ENCODE measurements at regions not wholly inside any gene's neighbourhood (a gene's known extent, or its start where the extent isn't known, plus 50 kb on each side); places are given as distances from the start of the nearest gene placed in this dataset.

DNA sequence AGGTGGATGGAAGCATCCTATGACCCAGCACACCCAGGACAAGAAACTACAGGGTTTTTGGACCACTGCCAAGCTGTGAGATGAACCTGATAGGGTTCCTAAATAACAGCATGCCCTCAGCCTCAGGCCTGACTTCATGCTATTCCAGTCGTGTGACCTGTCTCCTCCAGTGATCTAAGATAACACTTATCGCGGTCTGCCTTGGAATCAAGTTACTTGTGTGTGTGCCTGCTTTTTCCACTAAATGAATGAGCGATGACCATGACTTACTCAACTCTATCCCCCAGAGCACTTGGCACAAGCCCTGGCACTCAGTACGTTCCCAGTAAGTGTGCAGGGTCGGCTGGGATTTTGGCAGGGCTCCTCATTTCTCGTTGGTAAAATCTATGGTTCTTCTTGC, 172.7 kb upstream of the TP63 start:
- TF ChIP-seq, protein P1, sequence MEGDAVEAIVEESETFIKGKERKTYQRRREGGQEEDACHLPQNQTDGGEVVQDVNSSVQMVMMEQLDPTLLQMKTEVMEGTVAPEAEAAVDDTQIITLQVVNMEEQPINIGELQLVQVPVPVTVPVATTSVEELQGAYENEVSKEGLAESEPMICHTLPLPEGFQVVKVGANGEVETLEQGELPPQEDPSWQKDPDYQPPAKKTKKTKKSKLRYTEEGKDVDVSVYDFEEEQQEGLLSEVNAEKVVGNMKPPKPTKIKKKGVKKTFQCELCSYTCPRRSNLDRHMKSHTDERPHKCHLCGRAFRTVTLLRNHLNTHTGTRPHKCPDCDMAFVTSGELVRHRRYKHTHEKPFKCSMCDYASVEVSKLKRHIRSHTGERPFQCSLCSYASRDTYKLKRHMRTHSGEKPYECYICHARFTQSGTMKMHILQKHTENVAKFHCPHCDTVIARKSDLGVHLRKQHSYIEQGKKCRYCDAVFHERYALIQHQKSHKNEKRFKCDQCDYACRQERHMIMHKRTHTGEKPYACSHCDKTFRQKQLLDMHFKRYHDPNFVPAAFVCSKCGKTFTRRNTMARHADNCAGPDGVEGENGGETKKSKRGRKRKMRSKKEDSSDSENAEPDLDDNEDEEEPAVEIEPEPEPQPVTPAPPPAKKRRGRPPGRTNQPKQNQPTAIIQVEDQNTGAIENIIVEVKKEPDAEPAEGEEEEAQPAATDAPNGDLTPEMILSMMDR (IDR thresholded peaks at IDR 0.05; ENCODE audit: borderline replicate concordance, control extremely low read depth, extremely low read depth, insufficient read depth, missing control alignments) = no peak
- DNase-seq (ENCODE audit: low spot score) = no peak
- in situ Hi-C loops (cut with MboI; ENCODE audit: low sequenced_read_pairs, unreplicated experiment) = no loop called here

DNA sequence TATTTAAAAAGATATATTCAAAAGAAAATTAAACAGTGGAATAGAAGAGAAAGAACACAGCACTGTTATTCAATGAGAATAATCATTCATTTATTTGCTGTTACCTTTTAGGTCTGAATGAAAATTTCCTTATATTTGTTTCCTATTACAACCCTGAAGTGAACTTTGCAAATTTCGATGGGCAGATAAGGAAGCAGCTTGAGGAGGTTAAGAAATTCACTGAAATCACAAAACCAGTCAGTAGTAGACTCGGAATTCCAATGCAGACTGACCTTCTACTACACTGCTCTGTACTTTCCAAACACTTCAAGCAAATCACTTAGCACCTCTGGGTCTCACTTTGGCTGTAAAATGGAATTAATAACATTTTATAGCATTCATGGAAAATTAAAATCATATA, 172.0 kb upstream of the TP63 start:
- TF ChIP-seq, protein P1 (IDR thresholded peaks at IDR 0.05; ENCODE audit: borderline replicate concordance, control extremely low read depth, extremely low read depth, insufficient read depth, missing control alignments) = no peak
- in situ Hi-C loops (cut with MboI; ENCODE audit: low sequenced_read_pairs, unreplicated experiment) = no loop called here
- no peak for DNase-seq (ENCODE audit: low spot score)

DNA sequence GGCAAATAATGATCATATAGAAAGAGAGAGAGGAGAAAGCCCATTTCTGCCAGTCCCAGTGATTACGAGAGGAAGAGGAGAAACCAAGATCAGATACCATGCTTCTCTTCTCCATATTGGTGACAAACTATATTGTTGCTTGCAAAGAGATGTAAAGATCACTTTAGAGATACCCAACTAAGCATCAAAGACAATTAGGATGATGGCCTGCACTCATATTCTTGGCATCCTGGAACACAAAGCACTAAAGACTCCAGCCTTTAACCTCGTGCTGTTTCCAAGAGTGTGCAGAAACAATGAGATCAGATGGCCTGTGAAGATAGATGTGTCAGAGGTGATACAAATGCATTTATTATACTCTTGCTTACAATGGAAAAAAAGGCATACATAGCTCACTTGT, 170.7 kb upstream of the TP63 start:
- TF ChIP-seq, protein P1 (IDR thresholded peaks at IDR 0.05; ENCODE audit: borderline replicate concordance, control extremely low read depth, extremely low read depth, insufficient read depth, missing control alignments) = no peak
- DNase-seq (ENCODE audit: low spot score) = no peak
- in situ Hi-C loops (cut with MboI; ENCODE audit: low sequenced_read_pairs, unreplicated experiment) = no loop called here

DNA sequence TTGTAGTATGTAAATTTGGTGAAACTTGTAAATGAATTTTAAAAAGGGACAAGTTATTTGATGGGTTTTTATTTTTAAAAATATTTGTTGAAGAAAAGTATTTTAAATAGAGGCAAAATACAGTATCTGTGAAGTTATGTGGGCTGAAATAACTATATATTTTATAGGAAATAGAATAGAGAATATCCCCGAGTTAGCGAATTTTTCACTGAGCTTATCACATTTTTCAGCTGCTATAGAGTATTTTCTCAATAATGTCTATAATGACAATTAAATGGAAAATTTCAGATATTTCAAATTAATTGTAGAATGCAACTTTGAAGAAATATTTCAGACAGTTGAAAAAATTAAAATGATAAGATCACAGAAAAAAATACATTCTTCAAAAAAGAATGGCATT, 166.4 kb upstream of the TP63 start:
- no peak for DNase-seq (ENCODE audit: low spot score)
- TF ChIP-seq, protein P1 (IDR thresholded peaks at IDR 0.05; ENCODE audit: borderline replicate concordance, control extremely low read depth, extremely low read depth, insufficient read depth, missing control alignments) = no peak
- in situ Hi-C loops (cut with MboI; ENCODE audit: low sequenced_read_pairs, unreplicated experiment) = no loop called here

DNA sequence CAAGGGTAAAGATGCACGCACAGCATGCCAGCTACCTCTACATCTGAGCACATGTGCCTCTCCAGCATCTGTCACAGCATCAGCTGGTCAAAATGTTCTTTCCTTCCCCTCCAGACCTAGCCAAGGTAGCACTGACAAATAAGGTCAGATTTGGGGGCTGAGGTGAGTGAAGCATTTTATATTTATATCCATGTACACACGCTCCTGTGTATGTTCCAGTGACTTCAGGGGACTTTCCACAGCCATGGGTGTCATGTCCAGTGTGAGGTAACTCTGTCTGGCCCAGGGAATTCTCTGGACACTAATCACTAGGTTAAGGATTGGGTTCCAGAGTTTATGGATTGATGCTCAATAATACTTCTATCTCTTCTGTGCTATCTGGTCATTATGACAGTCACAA, 165.2 kb upstream of the TP63 start:
- in situ Hi-C loops (cut with MboI; ENCODE audit: low sequenced_read_pairs, unreplicated experiment) = no loop called here
- TF ChIP-seq, protein P1 (IDR thresholded peaks at IDR 0.05; ENCODE audit: borderline replicate concordance, control extremely low read depth, extremely low read depth, insufficient read depth, missing control alignments) = no peak

DNA sequence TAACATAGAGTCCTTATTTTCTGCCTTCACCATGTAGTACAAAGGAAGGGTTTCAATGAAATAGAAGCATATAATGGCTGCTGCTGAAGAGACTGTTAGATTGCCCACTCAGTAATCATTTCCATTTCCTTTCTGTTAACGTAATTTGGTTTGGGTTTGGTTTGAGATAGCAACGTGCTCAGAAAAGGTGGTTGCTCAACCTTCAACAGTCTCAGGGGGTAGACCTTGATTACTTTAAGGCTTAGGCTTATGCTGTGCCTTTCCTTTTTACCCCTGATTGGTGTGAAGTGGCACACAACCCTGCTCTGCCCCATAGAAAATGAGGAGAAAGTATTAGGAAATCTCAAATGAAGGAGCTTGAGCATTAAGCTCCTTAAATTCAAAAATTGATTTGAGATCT, 163.7 kb upstream of the TP63 start:
- TF ChIP-seq, protein P1 (IDR thresholded peaks at IDR 0.05; ENCODE audit: borderline replicate concordance, control extremely low read depth, extremely low read depth, insufficient read depth, missing control alignments) = no peak
- in situ Hi-C loops (cut with MboI; ENCODE audit: low sequenced_read_pairs, unreplicated experiment) = no loop called here
- no peak for DNase-seq (ENCODE audit: low spot score)

More for the DNA sequence above, 165.2 kb upstream of the TP63 start:
- no peak for DNase-seq (ENCODE audit: low spot score)

DNA sequence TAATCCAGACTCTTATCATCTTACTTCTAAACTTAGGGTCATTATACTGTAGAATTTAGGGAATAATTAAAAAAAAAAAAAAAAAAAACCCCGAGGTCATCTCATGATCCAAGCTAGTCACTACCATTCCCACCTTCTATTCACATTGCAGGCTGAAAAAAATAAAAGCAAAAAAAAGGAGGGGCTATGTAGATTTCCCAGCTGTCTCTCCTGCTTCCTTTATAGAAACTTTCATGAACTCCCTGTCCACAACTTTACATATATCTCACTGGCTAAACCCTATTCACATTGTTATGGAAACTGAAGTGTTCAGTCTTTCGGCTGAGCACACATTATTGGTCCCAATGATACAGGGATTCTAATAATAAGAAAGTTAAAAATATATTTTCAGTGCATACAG, 156.2 kb upstream of the TP63 start:
- TF ChIP-seq, protein P1 (IDR thresholded peaks at IDR 0.05; ENCODE audit: borderline replicate concordance, control extremely low read depth, extremely low read depth, insufficient read depth, missing control alignments) = no peak
- in situ Hi-C loops (cut with MboI; ENCODE audit: low sequenced_read_pairs, unreplicated experiment) = no loop called here
- DNase-seq (ENCODE audit: low spot score) = no peak

Measured in GM13976 (cell line).